KMS-11 (cell line): ENCODE measurements at regions not wholly inside any gene's neighbourhood (a gene's known extent, or its start where the extent isn't known, plus 50 kb on each side); places are given as distances from the start of the nearest gene placed in this dataset.
A peak's percentile ranks its signal among the peaks of the same experiment; 100 is the strongest.

ENCODE experiments used
- H2AFZ ChIP-seq: fragments of 200-600 bp; sonication (generic); 2 replicates; pipeline ENCODE4 v1.6.1; 2016; ENCODE audit warnings: antibody characterized with exemption, mixed run types, low read depth
- H3K27ac ChIP-seq: fragments of 200-600 bp; sonication (generic); 2 replicates; pipeline ENCODE4 v1.6.1; 2016; ENCODE audit warnings: mild to moderate bottlenecking, mixed run types
- H3K27me3 ChIP-seq: fragments of 200-600 bp; sonication (generic); 2 replicates; pipeline ENCODE4 v1.6.1; 2017; ENCODE audit warnings: mild to moderate bottlenecking, low read depth, mixed run types, moderate library complexity; ENCODE audit not compliant: insufficient read depth
- H3K36me3 ChIP-seq: fragments of 200-600 bp; sonication (generic); 2 replicates; pipeline ENCODE4 v1.6.1; 2017; ENCODE audit warnings: mild to moderate bottlenecking, mixed run types; ENCODE audit not compliant: insufficient read depth
- H3K4me1 ChIP-seq: fragments of 200-600 bp; sonication (generic); 2 replicates; pipeline ENCODE4 v1.6.1; 2016; ENCODE audit warnings: mild to moderate bottlenecking, low read depth, mixed run types; ENCODE audit not compliant: poor library complexity, severe bottlenecking
- H3K4me2 ChIP-seq: fragments of 200-600 bp; sonication (generic); 2 replicates; pipeline ENCODE4 v1.7.0; 2016; ENCODE audit warnings: mild to moderate bottlenecking, mixed run types
- H3K4me3 ChIP-seq: fragments of 200-600 bp; sonication (generic); IDR thresholded peaks from 2 replicates; pipeline ENCODE4 v1.6.1; 2017; ENCODE audit warnings: low read depth, low read length, mixed read lengths; ENCODE audit not compliant: insufficient read depth
- H3K79me2 ChIP-seq: fragments of 200-600 bp; sonication (generic); 2 replicates; pipeline ENCODE4 v1.6.1; 2016; ENCODE audit warnings: low read depth, mixed run types; ENCODE audit not compliant: insufficient read depth
- H3K9ac ChIP-seq: fragments of 200-600 bp; sonication (generic); 2 replicates; pipeline ENCODE4 v1.6.1; 2016; ENCODE audit warnings: mild to moderate bottlenecking, mixed run types
- H4K20me1 ChIP-seq: fragments of 200-600 bp; sonication (generic); 2 replicates; pipeline ENCODE4 v1.6.1; 2016; ENCODE audit warnings: mild to moderate bottlenecking, mixed run types; ENCODE audit not compliant: insufficient read depth
- TF ChIP-seq, protein P1 (sequence below): fragments of 200-600 bp; sonication (generic); conservative IDR thresholded peaks from 2 replicates; pipeline ENCODE4 v1.6.1; 2017; ENCODE audit warnings: low read depth, mild to moderate bottlenecking, antibody characterized with exemption, low read length, moderate library complexity, mixed read lengths

DNA sequence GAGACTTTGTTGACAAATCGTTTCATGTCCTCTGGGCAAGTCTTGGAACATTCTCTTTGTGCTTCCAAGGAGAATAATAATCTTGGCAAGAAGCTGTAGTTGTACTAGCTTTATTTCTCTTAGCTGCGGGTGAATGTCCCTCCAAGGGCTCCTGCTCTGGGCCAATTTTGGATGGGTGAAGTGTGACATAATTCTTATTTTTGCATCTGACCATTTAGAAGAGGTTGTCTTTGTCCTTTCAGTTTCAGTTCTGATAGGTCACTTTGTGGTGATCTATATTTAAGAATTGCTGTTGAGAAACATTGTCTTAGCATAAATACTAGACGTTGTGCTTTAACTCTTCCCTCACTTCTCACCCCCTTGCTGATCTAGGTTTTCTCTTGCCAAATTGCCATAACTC, 164.8 kb upstream of the RORA start:
- no peaks in the 10 kb centered on the region for H3K27me3 ChIP-seq
- H2AFZ ChIP-seq = peak overlapping the region; percentile 45; the same call in 1 of the 2 replicates
- no peak overlapping the region for H3K4me3 ChIP-seq
- H3K4me2 ChIP-seq = peak overlapping the region; percentile 58
- H3K27ac ChIP-seq = no peak overlapping the region; the same call in 1 of the 2 replicates
- H4K20me1 ChIP-seq = no peaks in the 10 kb centered on the region
- TF ChIP-seq, protein P1, sequence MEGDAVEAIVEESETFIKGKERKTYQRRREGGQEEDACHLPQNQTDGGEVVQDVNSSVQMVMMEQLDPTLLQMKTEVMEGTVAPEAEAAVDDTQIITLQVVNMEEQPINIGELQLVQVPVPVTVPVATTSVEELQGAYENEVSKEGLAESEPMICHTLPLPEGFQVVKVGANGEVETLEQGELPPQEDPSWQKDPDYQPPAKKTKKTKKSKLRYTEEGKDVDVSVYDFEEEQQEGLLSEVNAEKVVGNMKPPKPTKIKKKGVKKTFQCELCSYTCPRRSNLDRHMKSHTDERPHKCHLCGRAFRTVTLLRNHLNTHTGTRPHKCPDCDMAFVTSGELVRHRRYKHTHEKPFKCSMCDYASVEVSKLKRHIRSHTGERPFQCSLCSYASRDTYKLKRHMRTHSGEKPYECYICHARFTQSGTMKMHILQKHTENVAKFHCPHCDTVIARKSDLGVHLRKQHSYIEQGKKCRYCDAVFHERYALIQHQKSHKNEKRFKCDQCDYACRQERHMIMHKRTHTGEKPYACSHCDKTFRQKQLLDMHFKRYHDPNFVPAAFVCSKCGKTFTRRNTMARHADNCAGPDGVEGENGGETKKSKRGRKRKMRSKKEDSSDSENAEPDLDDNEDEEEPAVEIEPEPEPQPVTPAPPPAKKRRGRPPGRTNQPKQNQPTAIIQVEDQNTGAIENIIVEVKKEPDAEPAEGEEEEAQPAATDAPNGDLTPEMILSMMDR = no peak
- no peak overlapping the region for H3K9ac ChIP-seq
- no peaks in the 10 kb centered on the region for H3K79me2 ChIP-seq
- peaks cover 51% of the 10 kb centered on the region for H3K4me1 ChIP-seq
- no peaks in the 10 kb centered on the region for H3K36me3 ChIP-seq

DNA sequence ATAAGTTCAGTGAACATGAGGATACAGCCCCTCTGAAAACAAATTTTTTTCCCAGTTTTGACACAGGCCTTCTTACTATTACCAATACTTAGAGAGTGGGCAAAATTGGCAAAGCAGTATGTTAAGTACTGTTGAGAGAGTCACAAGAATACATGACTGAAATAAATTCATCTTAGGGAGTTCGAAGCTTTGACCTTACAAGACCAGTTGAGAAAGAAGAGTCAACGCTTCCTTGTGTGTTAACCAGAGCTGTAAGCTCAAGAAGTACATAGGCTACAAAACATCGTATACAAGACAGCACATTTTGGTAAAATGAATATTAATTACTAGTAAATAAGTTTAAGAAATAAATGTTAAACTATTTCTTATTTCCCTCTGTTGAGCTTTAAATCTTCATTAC, 164.4 kb upstream of the RORA start:
- peak overlapping the region; percentile 58 for H3K4me2 ChIP-seq

DNA sequence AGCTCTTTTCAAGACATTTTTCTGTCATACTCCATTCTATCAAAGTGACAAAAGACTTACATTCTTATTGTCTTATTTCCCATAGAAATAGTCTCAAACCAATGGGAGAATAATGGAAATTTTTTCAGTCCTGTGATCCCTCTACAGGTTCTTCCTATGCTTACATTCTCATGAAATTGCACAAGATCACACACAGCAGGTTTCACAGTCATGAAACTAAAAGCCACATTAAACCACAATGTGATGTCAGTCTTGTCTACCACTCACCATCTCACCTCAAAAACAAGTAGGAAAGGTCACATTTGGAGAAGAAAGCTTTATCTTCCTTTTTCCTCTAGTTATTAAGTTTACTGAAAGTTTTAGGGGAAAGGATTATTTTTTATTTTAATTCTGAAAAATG, 161.0 kb upstream of the RORA start:
- peak overlapping the region; percentile 44 for H3K4me2 ChIP-seq
- 0 out of 2 replicates have a peak overlapping the region, but pooled peaks have one; percentile 21 for H3K27ac ChIP-seq
- no peaks in the 10 kb centered on the region for H3K27me3 ChIP-seq
- no peak overlapping the region for H3K4me3 ChIP-seq
- no peak overlapping the region for H2AFZ ChIP-seq
- H3K9ac ChIP-seq = no peak overlapping the region
- peaks cover 52% of the 10 kb centered on the region for H3K4me1 ChIP-seq
- no peaks in the 10 kb centered on the region for H4K20me1 ChIP-seq
- no peaks in the 10 kb centered on the region for H3K36me3 ChIP-seq
- TF ChIP-seq, protein P1 = no peak
- no peaks in the 10 kb centered on the region for H3K79me2 ChIP-seq

More for the DNA sequence above, 164.4 kb upstream of the RORA start:
- Histone ChIP-seq H3K4me3 (no peak overlapping the region), H4K20me1 (no peaks in the 10 kb centered on the region), H3K27me3 (no peaks in the 10 kb centered on the region), H2AFZ (peak overlapping the region; percentile 45; the same call in 1 of the 2 replicates), H3K27ac (no peak overlapping the region), H3K79me2 (no peaks in the 10 kb centered on the region), H3K4me1 (peaks cover 53% of the 10 kb centered on the region), H3K9ac (no peak overlapping the region), H3K36me3 (no peaks in the 10 kb centered on the region)
- TF ChIP-seq, protein P1 = no peak

DNA sequence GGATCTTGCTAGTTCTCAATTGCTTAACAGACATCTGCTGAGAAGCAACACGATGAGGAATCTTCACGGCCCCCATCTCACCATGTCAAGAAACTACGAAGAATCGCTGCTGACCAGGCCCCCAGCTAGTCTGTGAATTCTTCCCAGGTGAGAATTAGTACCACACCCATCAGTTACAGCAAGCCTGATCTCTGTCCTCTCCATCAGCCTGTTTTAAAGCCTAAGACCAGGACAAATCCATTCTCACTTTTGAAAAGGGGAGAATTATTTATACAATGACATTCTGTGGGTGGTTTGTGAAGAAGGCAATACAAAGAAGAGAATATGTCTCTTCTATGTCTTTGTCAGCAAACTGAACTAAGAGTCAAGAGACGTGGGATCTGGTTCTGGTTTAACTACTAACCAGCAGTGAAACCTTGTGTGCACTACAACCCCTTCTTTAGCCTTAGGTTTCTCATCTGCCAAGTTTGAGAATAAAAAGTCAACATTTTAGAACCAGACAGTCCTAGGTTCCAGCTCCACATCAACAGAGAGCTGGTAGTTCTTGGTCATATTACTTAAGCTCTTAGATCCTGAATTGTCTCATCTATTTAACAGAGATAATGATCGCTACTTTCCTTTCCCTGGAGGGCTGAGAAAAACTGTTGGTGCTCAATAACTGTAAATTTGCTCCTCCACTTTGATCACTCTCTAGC, 160.4 kb upstream of the RORA start:
- Histone ChIP-seq H3K4me1 (peaks cover 45% of the 10 kb centered on the region), H3K79me2 (no peaks in the 10 kb centered on the region), H3K4me2 (peak overlapping the region; percentile 44; the same call in 1 of the 2 replicates), H2AFZ (no peak overlapping the region), H3K27ac (no peak overlapping the region; the same call in 1 of the 2 replicates), H4K20me1 (no peaks in the 10 kb centered on the region), H3K4me3 (no peak overlapping the region), H3K27me3 (no peaks in the 10 kb centered on the region), H3K9ac (no peak overlapping the region), H3K36me3 (no peaks in the 10 kb centered on the region)
- TF ChIP-seq, protein P1 = no peak
